HepG2 (cell line): ENCODE measurements at regions not wholly inside any gene's neighbourhood (a gene's known extent, or its start where the extent isn't known, plus 50 kb on each side); places are given as distances from the start of the nearest gene placed in this dataset.

Source experiments
- ATAC-seq: fragments of 200-7000 bp; cut with Tn5 transposase; 3 replicates; pipeline ENCODE4 v1.9.1; 2020; ENCODE audit warnings: mild to moderate bottlenecking, moderate library complexity
- BruUV-seq: library from RNA; stranded (reverse); fragments of 400-500 nt; replicated peaks from 2 replicates; lab custom pipeline; 2021; lab: Mats Ljungman, UMichigan
- CTCF ChIA-PET: fragments of 300-600 bp; formaldehyde crosslinking; extraction: SDS; loops from one replicate; lab custom pipeline; 2021; ENCODE audit warnings: low total read pairs, inconsistent platforms, low intra/inter-chr PET ratio; lab: Yijun Ruan, JAX
- POLR2A ChIA-PET: fragments of 350-600 bp; sonication (Branson Sonifier 250); formaldehyde crosslinking; loops from one replicate; lab custom pipeline; 2020; ENCODE audit warnings: antibody characterized with exemption, inconsistent platforms; lab: Yijun Ruan, JAX
- DNase-seq: peaks from one replicate; pipeline ENCODE4 v3.0.0-alpha.2; 2015; ENCODE audit warnings: low spot score
- FAIRE-seq: peaks from 3 replicates; lab custom pipeline; 2011; peaks lifted over from hg19 to GRCh38; lab: Jason Lieb, UNC
- H2AFZ ChIP-seq: one replicate; pipeline ENCODE4 v1.6.1; 2011; ENCODE audit warnings: low read length, inconsistent platforms
- H3K27ac ChIP-seq: fragments of 300-600 bp; 3 replicates; pipeline ENCODE4 v1.8.0; 2011; ENCODE audit warnings: mixed run types, mild to moderate bottlenecking, mixed read lengths, low read length, inconsistent platforms; ENCODE audit not compliant: insufficient read depth; ENCODE audit errors: extremely low read length
- H3K27me3 ChIP-seq, 2 experiments: fragments of 200-600 bp in 1 of 2; 2 replicates in 1 of 2; 3 replicates in 1 of 2; pipeline versions ENCODE4 v1.6.0 to v1.8.0; 2011; ENCODE audit warnings: low read length in 2 of 2, mild to moderate bottlenecking in 2 of 2, moderate library complexity in 2 of 2, inconsistent platforms in 1 of 2; ENCODE audit not compliant: insufficient read depth in 2 of 2, control insufficient read depth in 1 of 2
- H3K36me3 ChIP-seq, 2 experiments: fragments of 200-600 bp in 1 of 2; replicated peaks in 1 of 2; 2 replicates in 1 of 2; 3 replicates in 1 of 2; pipeline versions ENCODE4 v1.5.1 to v1.8.0; 2011; ENCODE audit warnings: low read length in 2 of 2, inconsistent platforms in 1 of 2; ENCODE audit not compliant: insufficient read depth in 2 of 2, control insufficient read depth in 1 of 2
- H3K4me1 ChIP-seq: 2 replicates; pipeline ENCODE4 v1.5.1; 2012; ENCODE audit warnings: low read length, inconsistent platforms; ENCODE audit not compliant: insufficient read depth
- H3K4me2 ChIP-seq: 2 replicates; pipeline ENCODE4 v1.6.0; 2011; ENCODE audit warnings: low read depth, low read length, inconsistent platforms
- H3K4me3 ChIP-seq, 3 experiments: fragments of 200-600 bp in 1 of 3; sonication (generic), shearing (Covaris generic) in 1 of 3; replicated peaks in 1 of 3; 2 replicates each; pipeline ENCODE4 v1.5.1; 2011 to 2016; ENCODE audit warnings: low read length in 3 of 3, inconsistent platforms in 2 of 3, low read depth in 2 of 3, mild to moderate bottlenecking in 2 of 3, control low read depth in 1 of 3, mixed read lengths in 1 of 3; ENCODE audit not compliant: insufficient read depth in 1 of 3
- H3K79me2 ChIP-seq: one replicate; pipeline ENCODE4 v1.6.1; 2011; ENCODE audit warnings: low read length, inconsistent platforms; ENCODE audit not compliant: insufficient read depth
- H3K9ac ChIP-seq: 2 replicates; pipeline ENCODE4 v1.6.0; 2011; ENCODE audit warnings: mild to moderate bottlenecking, low read depth, low read length, inconsistent platforms; ENCODE audit not compliant: insufficient read depth
- H3K9me3 ChIP-seq: 2 replicates; pipeline ENCODE4 v1.5.1; 2012; ENCODE audit warnings: mild to moderate bottlenecking, low read length
- H4K20me1 ChIP-seq: 2 replicates; pipeline ENCODE4 v1.6.0; 2011; ENCODE audit warnings: inconsistent platforms, mild to moderate bottlenecking, low read length, moderate library complexity; ENCODE audit not compliant: insufficient read depth
- ARID5B ChIP-seq: IDR thresholded peaks from 2 replicates; pipeline ENCODE4 v1.4.0; 2020; ENCODE audit warnings: mild to moderate bottlenecking, missing genetic modification reagents
- ESRRA ChIP-seq: sonication (generic); formaldehyde crosslinking; IDR thresholded peaks from 2 replicates; pipeline ENCODE4 v1.5.1; 2020; ENCODE audit warnings: mild to moderate bottlenecking, low read depth, missing genetic modification reagents
- KLF11 ChIP-seq: IDR thresholded peaks from 2 replicates; pipeline ENCODE4 v1.6.1; 2016; ENCODE audit warnings: missing compliant biosample characterization
- PAF1 ChIP-seq: IDR thresholded peaks from 2 replicates; pipeline ENCODE4 v1.6.1; 2016; ENCODE audit warnings: missing genetic modification reagents, missing compliant biosample characterization
- SOX13 ChIP-seq, 3 experiments: fragments of 450-650 bp in 1 of 3; sonication (generic) in 1 of 3; formaldehyde crosslinking in 1 of 3; IDR thresholded peaks in 2 of 3; conservative IDR thresholded peaks in 1 of 3; 2 replicates each; pipeline versions ENCODE4 v1.5.0 to v1.6.1; 2016 to 2020; ENCODE audit warnings: antibody characterized with exemption in 1 of 3, mild to moderate bottlenecking in 1 of 3, missing compliant biosample characterization in 1 of 3, missing genetic modification reagents in 1 of 3, moderate library complexity in 1 of 3
- TEAD3 ChIP-seq: optimal IDR thresholded peaks from 2 replicates; pipeline ENCODE3; 2016; ENCODE audit warnings: borderline replicate concordance
- ZBTB10 ChIP-seq: sonication (generic); formaldehyde crosslinking; IDR thresholded peaks from 2 replicates; pipeline ENCODE4 v1.4.0; 2020; ENCODE audit warnings: missing genetic modification reagents, borderline replicate concordance
- ZNF510 ChIP-seq: sonication (generic); formaldehyde crosslinking; IDR thresholded peaks from 2 replicates; pipeline ENCODE4 v1.4.0; 2020; ENCODE audit warnings: low read depth, mild to moderate bottlenecking, missing genetic modification reagents
- ZSCAN25 ChIP-seq: sonication (generic); formaldehyde crosslinking; IDR thresholded peaks from 2 replicates; pipeline ENCODE4 v1.8.0; 2022; ENCODE audit warnings: mild to moderate bottlenecking, missing genetic modification reagents
- WGBS: methylation state at CpG from one replicate; pipeline ENCODE4 v1.1.6; 2017; ENCODE audit warnings: low lambda C conversion rate; 5-methylcytosine and 5-hydroxymethylcytosine counted together
- in situ Hi-C: cut with HindIII; loops from 2 replicates; pipeline ENCODE4 v1.10.0; 2017; ENCODE audit warnings: low pct_unique_long_range_greater_than_20kb; ENCODE audit not compliant: extremely low pct_ligation_motif_present
- intact Hi-C: fragments of 100-400 bp; cut with micrococcal nuclease; formaldehyde crosslinking; loops from one replicate; pipeline ENCODE4 v1.10.0; 2022; ENCODE audit not compliant: unreplicated experiment

GRCh38 chr11:27186580-27186979, 146.0 kb downstream of the BBOX1 start:
- in situ Hi-C loops: loop anchor here (10.0 kb wide), 1 partner anchor 118 kb away; no protein-coding TSS in a partner anchor
- peak overlapping the region; percentile 73 for H3K4me2 ChIP-seq

GRCh38 chr11:27184458-27185312, 144.1 kb downstream of the BBOX1 start:
- no peak for DNase-seq
- H3K4me1 ChIP-seq: peaks cover 47% of the 10 kb centered on the region
- H3K4me2 ChIP-seq: peak overlapping the region; percentile 46
- intact Hi-C loops: loop anchor here (1.0 to 5.0 kb wide), 6 partner anchors 112 to 313 kb away; partner anchors contain the start of gene CCDC34
- H2AFZ ChIP-seq: no peak overlapping the region
- no peak overlapping the region for H3K4me3 ChIP-seq
- CTCF ChIA-PET: interaction anchor here (1.2 to 2.3 kb wide), 5 partner anchors 27 to 314 kb away, joined by 4 to 35 read pairs (median 5); no protein-coding TSS in a partner anchor
- no peak overlapping the region for H3K27ac ChIP-seq
- H3K79me2 ChIP-seq: no peaks in the 10 kb centered on the region
- no peaks in the 10 kb centered on the region for H3K9me3 ChIP-seq
- H3K9ac ChIP-seq: no peak overlapping the region
- peak; percentile 26 for FAIRE-seq
- 44% methylated on average over 6 of the region's 6 CpGs for WGBS
- H3K36me3 ChIP-seq: no peaks in the 10 kb centered on the region
- no peaks in the 10 kb centered on the region for H4K20me1 ChIP-seq
- peak; percentile 23; the same call in 1 of the 3 replicates for ATAC-seq
- H3K27me3 ChIP-seq: no peaks in the 10 kb centered on the region
- in situ Hi-C loops: loop anchor here (5.0 to 10.0 kb wide), 3 partner anchors 120 to 313 kb away; partner anchors contain the start of gene CCDC34
- POLR2A ChIA-PET: interaction anchor here (1.0 kb wide), 1 partner anchor 288 kb away, joined by 4 read pairs; the partner anchor contains the start of gene LGR4
- no TSS peak for BruUV-seq
- peak; percentile 67; the same call in 1 of the 2 replicates for TF ChIP-seq ESRRA
- no peak for TF ChIP-seq ZBTB10 (CRISPR knock-in tag)
- TF ChIP-seq SOX13 (IDR thresholded peaks at IDR 0.05): no peak
- 0 out of 4 replicates have a peak, but pooled peaks of 1 of the 2 experiments have one; percentile 29 for TF ChIP-seq SOX13 (CRISPR knock-in tag; conservative IDR thresholded peaks at IDR 0.05 in 1 of 2, IDR thresholded peaks at IDR 0.05 in 1 of 2)
- TF ChIP-seq PAF1 (CRISPR knock-in tag): no peak
- no peak for TF ChIP-seq KLF11 (CRISPR knock-in tag)
- TF ChIP-seq ARID5B (CRISPR knock-in tag): peak; percentile 41; the same call in 1 of the 2 replicates
- no peak for TF ChIP-seq TEAD3

More at GRCh38 chr11:27186580-27186979, 146.0 kb downstream of the BBOX1 start:
- no peak overlapping the region for H3K27ac ChIP-seq
- H3K27me3 ChIP-seq: no peaks in the 10 kb centered on the region; a peak in 1 of 5 replicates
- FAIRE-seq: no peak
- no TSS peak for BruUV-seq
- ChIA-PET POLR2A (interaction anchor here (1.0 to 1.5 kb wide), 2 partner anchors 15 to 286 kb away, joined by 6 to 8 read pairs; partner anchors contain the start of gene LGR4), CTCF (no interaction called here)
- intact Hi-C loops: no loop called here
- H2AFZ ChIP-seq: no peak overlapping the region
- DNase-seq: no peak
- no peak overlapping the region for H3K9ac ChIP-seq
- TF ChIP-seq ZNF510 (CRISPR knock-in tag) (no peak), ZSCAN25 (CRISPR knock-in tag) (no peak)
- H3K79me2 ChIP-seq: no peaks in the 10 kb centered on the region
- ATAC-seq: no peak
- H4K20me1 ChIP-seq: no peaks in the 10 kb centered on the region
- no peak overlapping the region for H3K4me3 ChIP-seq
- peaks cover 47% of the 10 kb centered on the region for H3K4me1 ChIP-seq
- no peaks in the 10 kb centered on the region for H3K36me3 ChIP-seq
- no peaks in the 10 kb centered on the region for H3K9me3 ChIP-seq
